Body of pancreas (tissue), 4 donors: ENCODE measurements at regions not wholly inside any gene's neighbourhood (a gene's known extent, or its start where the extent isn't known, plus 50 kb on each side); places are given as distances from the start of the nearest gene placed in this dataset.

Source experiments
- CTCF ChIP-seq, 7 experiments: fragments of 450-650 bp in 4 of 7; fragments of 200-600 bp in 3 of 7; sonication (generic) in 3 of 7; IDR thresholded peaks; one replicate each; pipeline ENCODE4 v1.5.1; 2016 to 2019; ENCODE audit warnings: antibody characterized with exemption in 7 of 7
- POLR2A ChIP-seq, 3 donors: fragments of 450-650 bp; IDR thresholded peaks; one replicate each; pipeline ENCODE4 v1.6.1; 2016; ENCODE audit warnings: antibody characterized with exemption in 3 of 3, mild to moderate bottlenecking in 2 of 3

- no peak for TF ChIP-seq CTCF (IDR thresholded peaks at IDR 0.05)
- no peak for TF ChIP-seq POLR2A (IDR thresholded peaks at IDR 0.05)
Observed at GRCh38 chr5:97536683-97537082, 353.6 kb upstream of the RIOK2 start.
